IMR-90 (cell line): ENCODE measurements at regions not wholly inside any gene's neighbourhood (a gene's known extent, or its start where the extent isn't known, plus 50 kb on each side); places are given as distances from the start of the nearest gene placed in this dataset.
A peak's percentile ranks its signal among the peaks of the same experiment; 100 is the strongest.

Experiments used
- ATAC-seq: fragments of 200-7000 bp; cut with Tn5 transposase; 2 replicates; pipeline ENCODE4 v1.9.1; 2020; ENCODE audit warnings: low read depth, mild to moderate bottlenecking, moderate library complexity
- BruUV-seq: library from RNA; stranded (reverse); fragments of 400-500 nt; replicated peaks from 2 replicates; lab custom pipeline; 2021; lab: Mats Ljungman, UMichigan
- CTCF ChIA-PET: fragments of 300-600 bp; formaldehyde crosslinking; extraction: SDS; loops from one replicate; lab custom pipeline; 2021; ENCODE audit warnings: antibody characterized with exemption; lab: Yijun Ruan, JAX
- POLR2A ChIA-PET: fragments of 300-600 bp; sonication (Branson Sonifier 250); formaldehyde crosslinking; loops from one replicate; lab custom pipeline; 2022; ENCODE audit warnings: antibody characterized with exemption; ENCODE audit not compliant: unreplicated experiment; lab: Charles Lee
- DNase-seq: peaks from one replicate; pipeline ENCODE4 v3.0.0; 2013
- H2AFZ ChIP-seq: replicated peaks from 2 replicates; pipeline ENCODE3; 2013; ENCODE audit warnings: low read length, mild to moderate bottlenecking; ENCODE audit not compliant: poor library complexity
- H2AK5ac ChIP-seq: 2 replicates; pipeline ENCODE4 v1.6.1; 2013; ENCODE audit warnings: low read depth, low read length, inconsistent platforms
- H2AK9ac ChIP-seq: replicated peaks from 2 replicates; pipeline ENCODE3; 2013; ENCODE audit warnings: mild to moderate bottlenecking, low read depth, low read length, moderate library complexity; ENCODE audit not compliant: poor library complexity
- H2BK120ac ChIP-seq: 2 replicates; pipeline ENCODE4 v1.6.1; 2013; ENCODE audit warnings: low read depth, low read length, inconsistent platforms
- H2BK15ac ChIP-seq: 3 replicates; pipeline ENCODE4 v1.6.1; 2013; ENCODE audit warnings: low read depth, low read length, inconsistent platforms
- H2BK20ac ChIP-seq: 2 replicates; pipeline ENCODE4 v1.6.1; 2013; ENCODE audit warnings: low read depth, mild to moderate bottlenecking, inconsistent platforms, low read length, moderate library complexity
- H2BK5ac ChIP-seq: 2 replicates; pipeline ENCODE4 v1.6.1; 2013; ENCODE audit warnings: mild to moderate bottlenecking, low read depth, low read length, inconsistent platforms; ENCODE audit not compliant: poor library complexity, severe bottlenecking
- H3K14ac ChIP-seq: replicated peaks from 2 replicates; pipeline ENCODE4 v1.6.1; 2013; ENCODE audit warnings: low read depth, low read length, inconsistent platforms
- H3K18ac ChIP-seq: 2 replicates; pipeline ENCODE4 v1.6.1; 2013; ENCODE audit warnings: low read depth, low read length, control low read depth
- H3K23ac ChIP-seq: 2 replicates; pipeline ENCODE4 v1.6.1; 2013; ENCODE audit warnings: low read depth, low read length, inconsistent platforms
- H3K27ac ChIP-seq: 2 replicates; pipeline ENCODE4 v1.5.1; 2013; ENCODE audit warnings: mild to moderate bottlenecking, control low read depth, low read length; ENCODE audit not compliant: insufficient read depth
- H3K27me3 ChIP-seq: 2 replicates; pipeline ENCODE4 v1.6.1; 2013; ENCODE audit warnings: low read length; ENCODE audit not compliant: control insufficient read depth, insufficient read depth
- H3K36me3 ChIP-seq: 2 replicates; pipeline ENCODE4 v1.6.1; 2013; ENCODE audit warnings: low read length, mixed read lengths; ENCODE audit not compliant: control insufficient read depth, insufficient read depth
- H3K4ac ChIP-seq: 2 replicates; pipeline ENCODE4 v1.6.1; 2013; ENCODE audit warnings: low read depth, low read length, inconsistent platforms
- H3K4me1 ChIP-seq: 2 replicates; pipeline ENCODE4 v1.6.1; 2013; ENCODE audit warnings: low read length, mixed read lengths; ENCODE audit not compliant: control insufficient read depth, insufficient read depth
- H3K4me2 ChIP-seq: 2 replicates; pipeline ENCODE4 v1.6.1; 2013; ENCODE audit warnings: low read depth, mild to moderate bottlenecking, control low read depth, low read length, moderate library complexity
- H3K4me3 ChIP-seq: 2 replicates; pipeline ENCODE4 v1.5.1; 2013; ENCODE audit warnings: low read depth, mild to moderate bottlenecking, control low read depth, low read length, moderate library complexity; ENCODE audit not compliant: insufficient read depth
- H3K56ac ChIP-seq: 2 replicates; pipeline ENCODE4 v1.6.1; 2013; ENCODE audit warnings: low read length, inconsistent platforms; ENCODE audit not compliant: insufficient read depth; ENCODE audit errors: extremely low read depth
- H3K79me1 ChIP-seq, 2 experiments: 2 replicates each; pipeline ENCODE4 v1.6.1; 2013; ENCODE audit warnings: low read length in 2 of 2, inconsistent platforms in 1 of 2, low read depth in 1 of 2
- H3K9ac ChIP-seq: 2 replicates; pipeline ENCODE4 v1.6.1; 2013; ENCODE audit warnings: low read depth, low read length, control low read depth
- H3K9me1 ChIP-seq: 2 replicates; pipeline ENCODE4 v1.6.1; 2013; ENCODE audit warnings: low read length, inconsistent platforms; ENCODE audit not compliant: insufficient read depth
- H3K9me3 ChIP-seq: 2 replicates; pipeline ENCODE4 v1.6.1; 2013; ENCODE audit warnings: low read length; ENCODE audit not compliant: control insufficient read depth, insufficient read depth
- H4K20me1 ChIP-seq: 2 replicates; pipeline ENCODE4 v1.6.1; 2013; ENCODE audit warnings: low read length, inconsistent platforms; ENCODE audit not compliant: insufficient read depth
- H4K5ac ChIP-seq: 2 replicates; pipeline ENCODE4 v1.6.1; 2013; ENCODE audit warnings: mild to moderate bottlenecking, low read depth, low read length, control low read depth
- H4K8ac ChIP-seq, 2 experiments: 2 replicates each; pipeline ENCODE4 v1.6.1; 2013; ENCODE audit warnings: low read depth in 2 of 2, low read length in 2 of 2, control low read depth in 1 of 2, inconsistent platforms in 1 of 2
- H4K91ac ChIP-seq: 2 replicates; pipeline ENCODE4 v1.6.1; 2013; ENCODE audit warnings: low read depth, low read length, inconsistent platforms; ENCODE audit not compliant: insufficient read depth
- BHLHE40 ChIP-seq: fragments of 150-350 bp; IDR thresholded peaks from 2 replicates; pipeline ENCODE4 v1.6.1; 2016; ENCODE audit warnings: mild to moderate bottlenecking, low read depth, low read length
- CEBPB ChIP-seq: IDR thresholded peaks from 2 replicates; pipeline ENCODE4 v1.6.1; 2012; ENCODE audit warnings: low read depth, low read length, improper control_type of control experiment
- CHD1 ChIP-seq: IDR thresholded peaks from 2 replicates; pipeline ENCODE4 v1.6.1; 2012; ENCODE audit warnings: low read depth, low read length, improper control_type of control experiment
- FOS ChIP-seq: fragments of 150-350 bp; IDR thresholded peaks from 2 replicates; pipeline ENCODE4 v1.6.1; 2016; ENCODE audit warnings: low read depth, low read length
- MAFK ChIP-seq: IDR thresholded peaks from 2 replicates; pipeline ENCODE4 v1.6.1; 2012; ENCODE audit warnings: low read depth, low read length, improper control_type of control experiment
- MAZ ChIP-seq: IDR thresholded peaks from 2 replicates; pipeline ENCODE4 v1.6.1; 2012; ENCODE audit warnings: low read depth, mild to moderate bottlenecking, low read length, improper control_type of control experiment, moderate library complexity, borderline replicate concordance
- MXI1 ChIP-seq: IDR thresholded peaks from 2 replicates; pipeline ENCODE4 v1.6.1; 2012; ENCODE audit warnings: low read depth, mild to moderate bottlenecking, low read length, moderate library complexity, borderline replicate concordance
- NFE2L2 ChIP-seq: fragments of 150-350 bp; IDR thresholded peaks from 2 replicates; pipeline ENCODE4 v1.6.1; 2016; ENCODE audit warnings: low read depth, mild to moderate bottlenecking, low read length
- RAD21 ChIP-seq: IDR thresholded peaks from 2 replicates; pipeline ENCODE4 v1.6.1; 2012; ENCODE audit warnings: low read length, improper control_type of control experiment
- SMC3 ChIP-seq: fragments of 150-350 bp; IDR thresholded peaks from 2 replicates; pipeline ENCODE4 v1.6.1; 2016; ENCODE audit warnings: low read depth, mild to moderate bottlenecking, antibody characterized with exemption, low read length, moderate library complexity
- WGBS, 2 experiments: methylation state at CpG; one replicate each; pipeline versions ENCODE4 v1.1.5 to v1.1.7; 2013; ENCODE audit warnings: missing lambda C conversion rate in 2 of 2; ENCODE audit not compliant: insufficient read length in 1 of 2; ENCODE audit errors: extremely low coverage in 2 of 2; 5-methylcytosine and 5-hydroxymethylcytosine counted together
- dilution Hi-C: fragments of 300-500 bp; cut with HindIII; formaldehyde crosslinking; loops from one replicate; pipeline ENCODE4 v1.14.3; 2018; ENCODE audit warnings: low sequenced_read_pairs; ENCODE audit not compliant: unreplicated experiment
- in situ Hi-C: fragments of 300-500 bp; cut with MboI; formaldehyde crosslinking; loops from 3 replicates; pipeline ENCODE4 v1.14.3; 2019; ENCODE audit warnings: low sequenced_read_pairs, inconsistent platforms, mixed read lengths
- intact Hi-C: fragments of 100-400 bp; cut with micrococcal nuclease; formaldehyde crosslinking; loops from 2 replicates; pipeline ENCODE4 v1.10.0; 2022
- TF ChIP-seq, protein P1 (sequence below): conservative IDR thresholded peaks from 2 replicates; pipeline ENCODE4 v1.5.1; 2012; ENCODE audit warnings: mild to moderate bottlenecking, low read depth, low read length, improper control_type of control experiment
- TF ChIP-seq, protein P2 (sequence below): fragments of 150-350 bp; IDR thresholded peaks from 2 replicates; pipeline ENCODE4 v1.6.1; 2017; ENCODE audit warnings: mild to moderate bottlenecking, antibody characterized with exemption, low read length, low read depth
- TF ChIP-seq, protein P3 (sequence below): fragments of 150-350 bp; IDR thresholded peaks from 2 replicates; pipeline ENCODE4 v1.6.1; 2016; ENCODE audit warnings: low read depth, mild to moderate bottlenecking, low read length, moderate library complexity, borderline replicate concordance

DNA sequence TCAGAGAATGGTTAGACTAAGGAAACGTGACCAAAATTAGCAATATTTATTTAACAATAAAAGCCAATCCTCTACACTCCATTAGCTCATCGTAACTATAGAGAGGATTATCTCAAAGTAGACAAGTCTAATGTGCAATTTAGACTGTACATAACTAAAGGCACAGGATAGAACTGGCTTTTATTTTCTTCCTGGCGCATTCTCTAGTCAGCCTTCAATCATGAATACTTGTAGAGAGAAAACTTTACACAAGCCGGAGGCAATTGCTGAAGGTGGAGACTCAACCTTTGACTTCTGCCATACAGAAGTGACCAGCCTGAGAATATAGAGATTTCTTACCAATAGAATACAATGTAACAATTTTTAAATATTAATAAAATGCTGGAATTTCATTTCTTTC lies 777.9 kb downstream of the LTN1 start:
- no peak for DNase-seq
- intact Hi-C loops, result no loop called here
- no peak overlapping the region; a peak in 1 of 4 replicates for H4K8ac ChIP-seq
- H2AK5ac ChIP-seq, result no peak overlapping the region
- no peak for ATAC-seq
- no peaks in the 10 kb centered on the region for H3K36me3 ChIP-seq
- peaks cover 2% of the 10 kb centered on the region; the same call in 1 of the 2 replicates for H3K4me1 ChIP-seq
- H3K4ac ChIP-seq, result peak overlapping the region; percentile 38; the same call in 1 of the 2 replicates
- peak overlapping the region; percentile 25; the same call in 1 of the 2 replicates for H3K18ac ChIP-seq
- no TSS peak for BruUV-seq
- H3K79me1 ChIP-seq, result no peaks in the 10 kb centered on the region
- no peak overlapping the region for H3K4me3 ChIP-seq
- no peak overlapping the region for H2BK15ac ChIP-seq
- no peaks in the 10 kb centered on the region for H3K27me3 ChIP-seq
- TF ChIP-seq BHLHE40, result no peak
- TF ChIP-seq MAFK, result no peak
- TF ChIP-seq, protein P1, sequence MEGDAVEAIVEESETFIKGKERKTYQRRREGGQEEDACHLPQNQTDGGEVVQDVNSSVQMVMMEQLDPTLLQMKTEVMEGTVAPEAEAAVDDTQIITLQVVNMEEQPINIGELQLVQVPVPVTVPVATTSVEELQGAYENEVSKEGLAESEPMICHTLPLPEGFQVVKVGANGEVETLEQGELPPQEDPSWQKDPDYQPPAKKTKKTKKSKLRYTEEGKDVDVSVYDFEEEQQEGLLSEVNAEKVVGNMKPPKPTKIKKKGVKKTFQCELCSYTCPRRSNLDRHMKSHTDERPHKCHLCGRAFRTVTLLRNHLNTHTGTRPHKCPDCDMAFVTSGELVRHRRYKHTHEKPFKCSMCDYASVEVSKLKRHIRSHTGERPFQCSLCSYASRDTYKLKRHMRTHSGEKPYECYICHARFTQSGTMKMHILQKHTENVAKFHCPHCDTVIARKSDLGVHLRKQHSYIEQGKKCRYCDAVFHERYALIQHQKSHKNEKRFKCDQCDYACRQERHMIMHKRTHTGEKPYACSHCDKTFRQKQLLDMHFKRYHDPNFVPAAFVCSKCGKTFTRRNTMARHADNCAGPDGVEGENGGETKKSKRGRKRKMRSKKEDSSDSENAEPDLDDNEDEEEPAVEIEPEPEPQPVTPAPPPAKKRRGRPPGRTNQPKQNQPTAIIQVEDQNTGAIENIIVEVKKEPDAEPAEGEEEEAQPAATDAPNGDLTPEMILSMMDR, result no peak
- TF ChIP-seq, protein P2, sequence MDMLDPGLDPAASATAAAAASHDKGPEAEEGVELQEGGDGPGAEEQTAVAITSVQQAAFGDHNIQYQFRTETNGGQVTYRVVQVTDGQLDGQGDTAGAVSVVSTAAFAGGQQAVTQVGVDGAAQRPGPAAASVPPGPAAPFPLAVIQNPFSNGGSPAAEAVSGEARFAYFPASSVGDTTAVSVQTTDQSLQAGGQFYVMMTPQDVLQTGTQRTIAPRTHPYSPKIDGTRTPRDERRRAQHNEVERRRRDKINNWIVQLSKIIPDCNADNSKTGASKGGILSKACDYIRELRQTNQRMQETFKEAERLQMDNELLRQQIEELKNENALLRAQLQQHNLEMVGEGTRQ, result no peak
- no peak for TF ChIP-seq RAD21
- no peak for TF ChIP-seq SMC3
- TF ChIP-seq FOS, result no peak
- TF ChIP-seq, protein P3, sequence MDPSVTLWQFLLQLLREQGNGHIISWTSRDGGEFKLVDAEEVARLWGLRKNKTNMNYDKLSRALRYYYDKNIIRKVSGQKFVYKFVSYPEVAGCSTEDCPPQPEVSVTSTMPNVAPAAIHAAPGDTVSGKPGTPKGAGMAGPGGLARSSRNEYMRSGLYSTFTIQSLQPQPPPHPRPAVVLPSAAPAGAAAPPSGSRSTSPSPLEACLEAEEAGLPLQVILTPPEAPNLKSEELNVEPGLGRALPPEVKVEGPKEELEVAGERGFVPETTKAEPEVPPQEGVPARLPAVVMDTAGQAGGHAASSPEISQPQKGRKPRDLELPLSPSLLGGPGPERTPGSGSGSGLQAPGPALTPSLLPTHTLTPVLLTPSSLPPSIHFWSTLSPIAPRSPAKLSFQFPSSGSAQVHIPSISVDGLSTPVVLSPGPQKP, result no peak
- no peak for TF ChIP-seq NFE2L2
- TF ChIP-seq MAZ, result no peak
- TF ChIP-seq CEBPB, result no peak
- no peak for TF ChIP-seq CHD1
- no peak for TF ChIP-seq MXI1
- H2AFZ ChIP-seq, result no peak overlapping the region
- H4K20me1 ChIP-seq, result no peaks in the 10 kb centered on the region
- no peak overlapping the region; the same call in 1 of the 2 replicates for H4K91ac ChIP-seq
- no CpG with 5 or more reads among the region's 4 CpGs for WGBS, 2 experiments
- H3K27ac ChIP-seq, result no peak overlapping the region
- no peaks in the 10 kb centered on the region for H3K9me1 ChIP-seq
- in situ Hi-C loops, result no loop called here
- no peaks in the 10 kb centered on the region for H3K9me3 ChIP-seq
- no peak overlapping the region for H4K5ac ChIP-seq
- H3K23ac ChIP-seq, result no peak overlapping the region
- ChIA-PET POLR2A (no interaction called here), CTCF (no interaction called here)
- H3K14ac ChIP-seq, result no peak overlapping the region
- dilution Hi-C loops, result no loop called here
- no peak overlapping the region for H3K4me2 ChIP-seq
- peak overlapping the region; percentile 58 for H2BK120ac ChIP-seq
- no peak overlapping the region for H3K56ac ChIP-seq
- peak overlapping the region; percentile 24 for H2BK5ac ChIP-seq
- peak overlapping the region; percentile 50; the same call in 1 of the 2 replicates for H2BK20ac ChIP-seq
- no peak overlapping the region for H2AK9ac ChIP-seq
- H3K9ac ChIP-seq, result no peak overlapping the region
